ENCODE measurements at regions not wholly inside any gene's neighbourhood (a gene's known extent, or its start where the extent isn't known, plus 50 kb on each side); places are given as distances from the start of the nearest gene placed in this dataset.

DNA sequence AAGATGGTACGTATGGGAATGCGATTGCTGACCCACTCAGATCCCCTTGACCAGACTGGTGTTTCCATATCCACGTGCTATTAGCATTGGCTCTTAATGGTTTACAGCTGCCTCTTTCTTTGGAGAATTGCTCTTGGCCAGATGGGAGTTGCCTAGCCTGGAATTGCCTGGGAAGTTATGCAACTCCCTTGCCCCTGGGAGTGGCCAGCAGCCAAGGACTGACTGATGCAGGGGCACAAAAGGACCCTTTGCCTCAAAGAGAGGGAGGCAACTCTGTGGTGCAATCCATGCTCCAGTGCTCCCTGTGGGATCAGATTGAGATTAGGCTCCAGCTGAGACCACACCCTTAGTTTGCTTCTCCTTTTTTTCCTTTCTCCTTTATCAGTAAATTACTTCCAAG, 203.5 kb upstream of the JAG1 start:
- Histone ChIP-seq H3K9me3 (ENCODE audit: insufficient read depth in 2 of 2, low read depth in 1 of 2, low read length in 1 of 2) (0 out of 4 replicates have a peak, but pooled peaks cover 0 to 4% of the 10 kb centered on the region in 2 experiments), H2BK15ac (ENCODE audit: low read length) (no peak overlapping the region), H2BK5ac (ENCODE audit: low read depth, low read length) (no peak overlapping the region), H3K36me3 (ENCODE audit: control insufficient read depth in 2 of 4, insufficient read depth in 4 of 4, low read length in 3 of 4) (no peaks in the 10 kb centered on the region), H3K4me2 (ENCODE audit: insufficient read depth in 1 of 2, low read depth in 2 of 2, low read length in 2 of 2) (no peak overlapping the region), H2BK12ac (ENCODE audit: low read depth, low read length) (no peak overlapping the region), H3K18ac (ENCODE audit: extremely low read depth, low read length) (no peak overlapping the region), H2AFZ (ENCODE audit: low read length) (no peak overlapping the region), H4K8ac (ENCODE audit: extremely low read depth, insufficient read depth, low read length) (no peak overlapping the region), H2BK20ac (ENCODE audit: low read length) (no peak overlapping the region), H2AK5ac (ENCODE audit: low read depth, low read length) (no peak overlapping the region), H3K4ac (replicated peaks; ENCODE audit: insufficient read length, low read depth, low read length) (no peak overlapping the region), H3K27ac (ENCODE audit: low read depth, low read length) (no peak overlapping the region), H4K20me1 (replicated peaks in 1 of 2; ENCODE audit: control insufficient read depth in 1 of 2, insufficient read depth in 2 of 2, low read length in 2 of 2) (no peaks in the 10 kb centered on the region), H3K79me1 (ENCODE audit: low read depth, low read length) (no peaks in the 10 kb centered on the region), H3K27me3 (replicated peaks in 1 of 4; ENCODE audit: control insufficient read depth in 3 of 4, extremely low read depth in 1 of 4, insufficient read depth in 3 of 4, low read length in 3 of 4) (no peaks in the 10 kb centered on the region), H3K23me2 (ENCODE audit: low read depth, low read length) (no peaks in the 10 kb centered on the region), H3K14ac (ENCODE audit: insufficient read length) (no peak overlapping the region), H4K5ac (ENCODE audit: insufficient read length, low read depth, low read length) (no peak overlapping the region), H3K4me1 (replicated peaks in 1 of 4; ENCODE audit: control insufficient read depth in 3 of 4, insufficient read depth in 4 of 4, low read length in 3 of 4) (no peaks in the 10 kb centered on the region), H2BK120ac (replicated peaks; ENCODE audit: low read depth, low read length) (no peak overlapping the region), H4K91ac (replicated peaks; ENCODE audit: insufficient read length, low read length) (no peak overlapping the region), H3K4me3 (ENCODE audit: extremely low read depth in 1 of 4, insufficient read depth in 2 of 4, low read depth in 3 of 4, low read length in 4 of 4) (no peak overlapping the region), H3K9ac (replicated peaks in 1 of 4; ENCODE audit: extremely low read depth in 1 of 4, low read depth in 3 of 4, low read length in 3 of 4) (no peak overlapping the region), H3K79me2 (ENCODE audit: control insufficient read depth in 1 of 2, insufficient read depth in 2 of 2, low read length in 2 of 2) (no peaks in the 10 kb centered on the region), H3K56ac (replicated peaks; ENCODE audit: insufficient read length, low read depth, low read length) (no peak overlapping the region), H3K23ac (ENCODE audit: insufficient read length) (no peak overlapping the region)
- FAIRE-seq (no peak), DNase-seq (ENCODE audit: low read depth in 1 of 2, low spot score in 2 of 2) (no peak)
- POLR2A ChIA-PET (ENCODE audit: partially characterized antibody) = no interaction called here
- CTCF ChIA-PET (ENCODE audit: partially characterized antibody) = no interaction called here
- 95% methylated on average over 3 of the region's 3 CpGs; no CpG with 5 or more reads in 1 of the 2 experiments for WGBS, 2 experiments (ENCODE audit: extremely low coverage in 1 of 2, insufficient coverage in 1 of 2, insufficient read length in 1 of 2, insufficient replicate concordance in 2 of 2, low coverage in 1 of 2, low lambda C conversion rate in 2 of 2, missing lambda C conversion rate in 1 of 2)
- TF ChIP-seq SP2 (IDR thresholded peaks at IDR 0.05; ENCODE audit: low read length) = no peak
- TF ChIP-seq KDM4A (IDR thresholded peaks at IDR 0.05; ENCODE audit: low read depth, low read length, severe bottlenecking) = no peak
- no peak for TF ChIP-seq SIRT6 (IDR thresholded peaks at IDR 0.05; ENCODE audit: low read length)

Measured in H1 (cell line).